Keratinocyte (primary cell): ENCODE measurements at regions not wholly inside any gene's neighbourhood (a gene's known extent, or its start where the extent isn't known, plus 50 kb on each side); places are given as distances from the start of the nearest gene placed in this dataset.

ENCODE experiments used
- EZH2 ChIP-seq: IDR thresholded peaks from one replicate; pipeline ENCODE4 v1.6.1; 2012; ENCODE audit warnings: inconsistent platforms, mild to moderate bottlenecking, low read length, moderate library complexity
- TF ChIP-seq, protein P1 (sequence below), 3 experiments: IDR thresholded peaks in 1 of 3; conservative IDR thresholded peaks in 1 of 3; optimal IDR thresholded peaks in 1 of 3; 2 replicates in 2 of 3; 3 replicates in 1 of 3; pipeline versions ENCODE3 to v1.5.1; 2011; ENCODE audit warnings: low read length in 3 of 3, mild to moderate bottlenecking in 3 of 3, moderate library complexity in 2 of 3, control low read depth in 1 of 3, inconsistent platforms in 1 of 3; ENCODE audit not compliant: insufficient read depth in 2 of 3; ENCODE audit errors: extremely low read depth in 1 of 3

DNA sequence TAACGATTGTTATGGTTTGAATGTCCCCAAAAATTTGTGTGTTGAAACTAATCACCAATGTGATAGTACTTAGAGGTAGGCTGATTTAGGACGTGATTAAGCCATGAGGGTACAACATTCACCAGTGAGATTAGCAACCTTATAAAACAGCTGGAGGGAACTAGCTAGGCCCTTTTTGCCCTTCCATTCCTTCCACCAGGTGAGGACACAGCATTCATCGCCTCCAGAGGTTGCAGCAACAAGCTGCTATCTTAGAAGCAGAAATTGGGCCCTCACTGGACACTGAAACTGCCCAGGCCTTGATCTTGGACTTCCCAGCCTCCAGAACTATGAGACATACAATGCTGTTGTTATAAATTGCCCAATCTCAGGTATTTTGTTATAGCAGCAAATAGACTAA lies 340.7 kb upstream of the JARID2 start:
- TF ChIP-seq, protein P1, sequence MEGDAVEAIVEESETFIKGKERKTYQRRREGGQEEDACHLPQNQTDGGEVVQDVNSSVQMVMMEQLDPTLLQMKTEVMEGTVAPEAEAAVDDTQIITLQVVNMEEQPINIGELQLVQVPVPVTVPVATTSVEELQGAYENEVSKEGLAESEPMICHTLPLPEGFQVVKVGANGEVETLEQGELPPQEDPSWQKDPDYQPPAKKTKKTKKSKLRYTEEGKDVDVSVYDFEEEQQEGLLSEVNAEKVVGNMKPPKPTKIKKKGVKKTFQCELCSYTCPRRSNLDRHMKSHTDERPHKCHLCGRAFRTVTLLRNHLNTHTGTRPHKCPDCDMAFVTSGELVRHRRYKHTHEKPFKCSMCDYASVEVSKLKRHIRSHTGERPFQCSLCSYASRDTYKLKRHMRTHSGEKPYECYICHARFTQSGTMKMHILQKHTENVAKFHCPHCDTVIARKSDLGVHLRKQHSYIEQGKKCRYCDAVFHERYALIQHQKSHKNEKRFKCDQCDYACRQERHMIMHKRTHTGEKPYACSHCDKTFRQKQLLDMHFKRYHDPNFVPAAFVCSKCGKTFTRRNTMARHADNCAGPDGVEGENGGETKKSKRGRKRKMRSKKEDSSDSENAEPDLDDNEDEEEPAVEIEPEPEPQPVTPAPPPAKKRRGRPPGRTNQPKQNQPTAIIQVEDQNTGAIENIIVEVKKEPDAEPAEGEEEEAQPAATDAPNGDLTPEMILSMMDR (optimal IDR thresholded peaks at IDR 0.05 in 1 of 3, IDR thresholded peaks at IDR 0.05 in 1 of 3, conservative IDR thresholded peaks at IDR 0.05 in 1 of 3; ENCODE audit: extremely low read depth in 1 of 3, insufficient read depth in 2 of 3, low read length in 3 of 3), result no peak
- TF ChIP-seq EZH2, result no peak
